ENCODE measurements at regions not wholly inside any gene's neighbourhood (a gene's known extent, or its start where the extent isn't known, plus 50 kb on each side); places are given as distances from the start of the nearest gene placed in this dataset.
A peak's percentile ranks its signal among the peaks of the same experiment; 100 is the strongest.
"Not testable (repeated sequence)": the region's sequence is repeated elsewhere in the genome, so short reads cannot be mapped to it uniquely, and the experiment has no call there.

- peak; percentile 65 for DNase-seq (ENCODE audit: low spot score)
Observed at GRCh38 chr14:105581551-105582341, 55.4 kb downstream of the TMEM121 start.

GRCh38 chr14:105582639-105583038, 56.3 kb downstream of the TMEM121 start:
- peak; percentile 77 for DNase-seq (ENCODE audit: low spot score)

DNA sequence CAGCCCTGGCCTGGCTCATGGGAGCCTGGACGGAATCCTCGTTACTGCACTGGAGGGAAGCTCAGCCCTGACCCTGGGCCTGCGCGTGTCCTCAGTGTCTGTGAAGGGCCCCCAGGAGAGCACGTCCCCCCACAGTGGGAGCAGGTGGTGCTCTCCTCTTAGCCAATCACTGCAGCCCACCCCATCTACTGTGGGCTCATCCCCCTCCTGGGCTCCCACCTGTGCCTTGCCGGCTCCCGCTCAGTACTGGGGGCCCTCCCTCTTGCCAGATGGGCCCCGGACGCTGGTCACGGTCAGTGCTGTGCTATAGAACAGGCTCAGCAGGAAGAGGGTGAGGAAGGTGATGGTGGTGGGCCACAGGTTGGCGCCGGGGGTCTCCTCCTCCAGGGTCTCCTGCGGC, 57.5 kb downstream of the TMEM121 start:
- peak; percentile 53 for DNase-seq (ENCODE audit: low spot score)

GRCh38 chr14:105585290-105585689, 58.9 kb downstream of the TMEM121 start:
- not testable (repeated sequence) for DNase-seq (ENCODE audit: low spot score)

- DNase-seq (ENCODE audit: low spot score), result peak; percentile 47
Observed at GRCh38 chr14:105585722-105586121, 59.3 kb downstream of the TMEM121 start.

- DNase-seq (ENCODE audit: low spot score), result not testable (repeated sequence)
Observed at GRCh38 chr14:105586144-105586872, 59.9 kb downstream of the TMEM121 start.

DNA sequence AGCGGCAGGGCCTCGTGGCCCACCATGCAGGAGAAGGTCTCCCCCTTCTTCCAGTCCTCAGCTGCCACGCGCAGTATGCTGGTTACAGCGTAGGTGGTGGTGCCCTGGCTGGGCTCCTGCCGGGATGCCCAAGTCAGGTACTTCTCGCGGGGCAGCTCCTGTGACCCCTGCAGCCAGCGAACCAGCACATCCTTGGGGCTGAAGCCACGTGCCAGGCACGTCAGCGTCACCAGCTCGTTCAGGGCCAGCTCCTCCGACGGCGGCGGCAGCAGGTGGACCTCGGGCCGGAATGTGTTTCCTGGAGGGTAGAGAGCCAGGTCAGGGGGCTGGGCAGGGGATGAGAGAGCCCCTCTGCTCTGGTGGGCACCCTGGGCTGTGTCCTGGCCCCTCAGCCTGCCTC, 60.7 kb downstream of the TMEM121 start:
- DNase-seq (ENCODE audit: low spot score), result not testable (repeated sequence)

DNA sequence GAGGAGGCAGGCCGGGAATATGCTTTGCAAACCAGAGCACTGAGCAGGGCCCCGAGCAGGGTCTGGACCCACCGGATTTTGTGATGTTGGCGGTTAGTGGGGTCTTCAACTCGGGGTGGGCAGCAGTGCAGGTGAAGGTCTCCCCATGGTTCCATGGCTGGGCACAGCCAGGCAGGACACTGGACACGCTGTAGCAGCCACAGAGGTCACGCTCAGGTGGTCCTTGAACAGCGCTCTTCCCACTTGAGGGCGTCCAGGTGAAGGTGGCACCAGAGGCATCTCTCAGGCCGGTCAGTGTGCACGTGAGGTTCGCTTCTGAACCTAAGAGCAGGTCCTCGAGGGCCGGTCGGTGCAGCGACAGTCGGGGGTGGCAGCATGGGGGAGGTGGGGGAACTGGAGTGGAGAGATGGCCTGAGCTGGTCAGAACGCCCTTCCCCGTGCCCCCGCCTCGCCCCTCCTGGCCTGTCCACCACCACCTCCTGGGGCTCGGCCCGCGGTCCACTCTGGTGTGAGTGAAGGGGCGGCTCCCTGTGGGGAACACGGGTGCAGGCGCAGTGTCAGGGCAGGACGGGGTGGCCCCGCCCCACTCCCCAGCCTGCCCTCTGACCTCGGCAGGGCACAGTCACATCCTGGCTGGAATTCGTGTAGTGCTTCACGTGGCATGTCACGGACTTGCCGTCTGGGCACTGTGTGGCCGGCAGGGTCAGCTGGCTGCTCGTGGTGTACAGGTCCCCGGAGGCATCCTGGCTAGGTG, 61.3 kb downstream of the TMEM121 start:
- not testable (repeated sequence) for DNase-seq (ENCODE audit: low spot score)

- no peak for DNase-seq (ENCODE audit: low spot score)
Observed at GRCh38 chr14:105588236-105588860, 62.0 kb downstream of the TMEM121 start.

GRCh38 chr14:105589161-105589925, 63.0 kb downstream of the TMEM121 start:
- no peak for DNase-seq (ENCODE audit: low spot score)

DNA sequence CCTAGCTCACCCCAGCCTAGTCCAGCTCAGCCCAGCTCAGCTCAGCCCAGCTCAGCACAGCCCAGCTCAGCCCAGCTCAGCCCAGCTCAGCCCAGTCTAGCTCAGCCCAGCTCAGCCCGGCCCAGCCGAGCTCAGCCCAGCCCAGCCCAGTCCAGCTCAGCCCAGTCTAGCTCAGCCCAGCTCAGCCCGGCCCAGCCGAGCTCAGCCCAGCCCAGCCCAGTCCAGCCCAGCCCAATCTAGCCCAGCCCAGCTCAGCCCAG, 63.5 kb downstream of the TMEM121 start:
- not testable (repeated sequence) for DNase-seq (ENCODE audit: low spot score)

- no peak for DNase-seq (ENCODE audit: low spot score)
Observed at GRCh38 chr14:105591052-105591451, 64.7 kb downstream of the TMEM121 start.

DNA sequence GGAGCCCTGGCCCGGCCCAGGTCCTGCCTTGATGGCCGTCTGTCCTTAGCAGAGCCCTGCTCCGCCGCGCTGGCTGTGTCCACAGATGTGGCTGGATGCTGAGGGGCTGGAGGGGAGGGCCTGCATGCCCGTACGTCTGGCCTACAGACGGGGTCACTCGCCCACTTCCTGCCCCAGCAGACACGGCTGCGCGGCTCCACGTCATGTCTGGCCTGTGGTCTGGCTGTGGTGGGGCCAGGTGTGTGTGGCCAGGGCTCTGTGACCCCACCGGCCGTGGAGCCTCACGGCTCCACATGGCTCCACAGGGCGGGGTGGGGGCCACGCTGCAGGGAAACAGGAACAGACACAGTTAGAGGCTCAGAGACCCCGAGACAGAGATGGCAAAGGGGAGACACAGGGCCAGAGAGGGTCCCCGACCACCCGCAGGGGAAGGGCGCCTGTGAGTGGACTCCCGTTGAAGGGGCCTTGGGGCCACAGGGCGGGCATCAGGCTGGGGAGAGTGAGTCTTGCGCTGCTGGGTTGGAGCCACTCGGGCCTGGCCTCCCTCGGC, 65.5 kb downstream of the TMEM121 start:
- not testable (repeated sequence) for DNase-seq (ENCODE audit: low spot score)

GRCh38 chr14:105592646-105593045, 66.3 kb downstream of the TMEM121 start:
- not testable (repeated sequence) for DNase-seq (ENCODE audit: low spot score)

- not testable (repeated sequence) for DNase-seq (ENCODE audit: low spot score)
Observed at GRCh38 chr14:105595346-105595745, 69.0 kb downstream of the TMEM121 start.

DNA sequence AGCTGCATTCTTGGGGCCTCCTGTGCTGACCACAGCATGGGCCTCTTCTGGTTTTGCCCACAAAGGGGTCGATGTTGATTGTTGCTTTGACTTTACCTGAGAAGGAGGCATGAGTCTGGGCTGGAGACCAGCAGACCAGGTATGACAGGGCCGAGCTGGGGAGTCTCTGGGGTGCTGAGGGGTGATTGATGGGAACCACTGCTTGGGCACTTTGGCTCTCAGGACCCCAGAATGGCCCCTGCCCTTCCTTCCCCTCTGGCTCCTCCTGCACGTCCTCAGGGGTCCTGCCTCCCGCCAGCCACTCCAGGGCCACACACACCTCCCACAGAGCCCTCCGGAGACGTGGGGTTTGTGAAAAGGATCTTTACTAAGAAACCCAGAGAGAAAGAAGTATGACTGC, 70.0 kb downstream of the TMEM121 start:
- DNase-seq (ENCODE audit: low spot score), result not testable (repeated sequence)

DNA sequence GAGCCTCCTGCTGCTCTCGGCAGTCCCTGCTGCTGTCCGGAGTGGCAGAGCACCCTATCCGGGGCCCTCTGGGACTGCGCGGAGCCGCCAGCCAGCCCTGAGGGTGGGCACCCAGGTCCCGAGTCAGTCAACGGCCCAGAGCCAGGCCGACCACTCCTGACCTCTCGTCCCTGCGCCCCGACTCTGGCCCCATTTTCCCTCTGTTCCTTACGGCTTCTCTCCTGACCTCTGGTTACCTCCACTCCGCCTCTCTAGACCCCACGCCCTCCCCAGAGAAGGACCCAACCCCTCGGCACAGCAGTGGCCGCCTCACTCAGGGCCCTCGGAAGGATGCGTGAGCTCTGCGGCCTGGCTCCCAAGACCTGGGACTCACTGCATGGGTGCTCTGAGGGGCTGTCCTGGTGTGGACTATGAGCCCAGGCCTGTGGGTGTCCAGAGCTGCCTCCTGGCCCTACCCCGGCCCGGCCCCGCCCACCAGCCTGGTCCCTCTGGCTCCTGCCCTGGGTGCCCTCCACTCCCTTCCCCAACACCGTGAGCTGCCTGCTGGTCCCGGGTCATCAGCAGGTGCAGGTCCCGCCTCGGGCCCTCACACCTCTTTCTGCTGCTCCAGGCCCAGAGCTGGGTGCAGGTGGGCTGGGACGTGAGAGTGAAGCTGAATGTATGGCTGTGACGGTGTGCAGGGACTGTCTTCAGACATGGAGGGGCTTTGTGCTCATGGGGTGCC, 71.8 kb downstream of the TMEM121 start:
- not testable (repeated sequence) for DNase-seq (ENCODE audit: low spot score)

DNA sequence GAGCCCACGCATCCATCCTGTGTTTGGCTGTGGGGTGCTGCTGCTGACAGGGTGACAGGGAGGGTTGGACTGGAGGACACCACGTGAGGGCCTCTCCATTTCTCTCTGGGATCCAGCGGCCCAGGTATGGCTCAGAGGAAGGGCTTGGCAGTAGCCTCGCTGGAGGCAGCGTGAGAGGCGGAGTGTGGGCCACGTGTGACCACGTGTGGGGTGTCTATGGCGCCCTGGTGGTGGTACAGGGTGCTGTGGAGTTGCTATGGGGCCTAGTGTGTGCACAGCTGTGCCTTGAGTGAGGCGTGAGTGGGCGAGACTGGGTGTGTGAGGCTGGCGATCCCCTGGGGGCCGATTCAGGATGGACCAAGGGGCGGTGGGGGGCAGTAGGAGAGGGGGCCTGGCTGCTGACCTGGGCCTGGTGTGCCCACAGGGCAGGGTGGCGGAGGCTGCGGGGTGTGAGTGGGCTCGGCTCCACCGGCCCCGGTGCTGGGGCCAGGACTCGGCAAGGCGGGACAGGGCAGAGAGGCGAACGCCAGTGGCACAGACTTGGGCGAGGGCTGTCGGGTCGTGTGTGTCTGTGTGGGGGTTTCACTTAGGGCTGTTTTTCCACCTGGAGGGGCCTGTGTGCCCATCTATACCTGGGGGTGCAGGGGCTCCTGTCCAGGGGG, 72.7 kb downstream of the TMEM121 start:
- not testable (repeated sequence) for DNase-seq (ENCODE audit: low spot score)

Measured in mesenteric fat pad (tissue), 1 donor.